ENCODE measurements at regions not wholly inside any gene's neighbourhood (a gene's known extent, or its start where the extent isn't known, plus 50 kb on each side); places are given as distances from the start of the nearest gene placed in this dataset.

GRCh38 chr4:86482306-86483172, 111.6 kb upstream of the PTPN13 start:
- peak; percentile 65 for ATAC-seq
- TF ChIP-seq GLIS3 (CRISPR knock-in tag; IDR thresholded peaks at IDR 0.05) (no peak), PPARA (CRISPR knock-in tag; IDR thresholded peaks at IDR 0.05; ENCODE audit: borderline replicate concordance) (no peak), TSHZ2 (CRISPR knock-in tag; IDR thresholded peaks at IDR 0.05) (no peak), BACH2 (CRISPR knock-in tag; IDR thresholded peaks at IDR 0.05; ENCODE audit: borderline replicate concordance) (no peak), ZFP3 (CRISPR knock-in tag; IDR thresholded peaks at IDR 0.05) (no peak), CREB5 (CRISPR knock-in tag; IDR thresholded peaks at IDR 0.05; ENCODE audit: low read depth) (no peak), SNAI2 (CRISPR knock-in tag; IDR thresholded peaks at IDR 0.05) (no peak), ZFP30 (CRISPR knock-in tag; IDR thresholded peaks at IDR 0.05) (no peak), ZNF70 (CRISPR knock-in tag; IDR thresholded peaks at IDR 0.05) (no peak), CSDC2 (CRISPR knock-in tag; IDR thresholded peaks at IDR 0.05) (no peak), TOX (CRISPR knock-in tag; IDR thresholded peaks at IDR 0.05; ENCODE audit: borderline replicate concordance) (no peak), ARNTL (CRISPR knock-in tag; IDR thresholded peaks at IDR 0.05; ENCODE audit: borderline replicate concordance, low read depth) (no peak), ZNF8 (CRISPR knock-in tag; IDR thresholded peaks at IDR 0.05) (no peak), ESRRG (CRISPR knock-in tag; IDR thresholded peaks at IDR 0.05) (no peak), OSR1 (CRISPR knock-in tag; IDR thresholded peaks at IDR 0.05) (no peak), ISL1 (CRISPR knock-in tag; IDR thresholded peaks at IDR 0.05) (no peak)

DNA sequence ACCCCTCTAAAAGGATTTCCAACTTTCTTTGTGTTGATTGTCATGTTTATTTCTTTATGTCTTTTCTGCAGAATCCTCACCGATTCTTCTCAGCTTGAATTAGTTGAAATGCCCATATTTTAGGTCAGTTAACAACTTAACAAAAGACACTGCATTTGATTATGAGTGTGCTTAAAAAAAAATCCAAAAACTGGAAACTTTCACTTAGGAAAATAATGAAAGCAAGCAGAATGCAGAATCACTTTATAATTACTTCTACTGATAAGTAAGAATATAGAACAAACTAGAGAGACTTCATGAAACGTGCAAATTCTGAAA, 111.0 kb upstream of the PTPN13 start:
- no peak for TF ChIP-seq BACH2 (CRISPR knock-in tag; IDR thresholded peaks at IDR 0.05; ENCODE audit: borderline replicate concordance)
- no peak for TF ChIP-seq CSRNP3 (CRISPR knock-in tag; IDR thresholded peaks at IDR 0.05)
- TF ChIP-seq TOX (CRISPR knock-in tag; IDR thresholded peaks at IDR 0.05; ENCODE audit: borderline replicate concordance) = no peak
- TF ChIP-seq ISL1 (CRISPR knock-in tag; IDR thresholded peaks at IDR 0.05) = no peak
- TF ChIP-seq SNAI2 (CRISPR knock-in tag; IDR thresholded peaks at IDR 0.05) = no peak
- no peak for TF ChIP-seq ARNTL (CRISPR knock-in tag; IDR thresholded peaks at IDR 0.05; ENCODE audit: borderline replicate concordance, low read depth)
- no peak for TF ChIP-seq GLIS3 (CRISPR knock-in tag; IDR thresholded peaks at IDR 0.05)
- TF ChIP-seq PPARA (CRISPR knock-in tag; IDR thresholded peaks at IDR 0.05; ENCODE audit: borderline replicate concordance) = no peak
- TF ChIP-seq, protein P1, sequence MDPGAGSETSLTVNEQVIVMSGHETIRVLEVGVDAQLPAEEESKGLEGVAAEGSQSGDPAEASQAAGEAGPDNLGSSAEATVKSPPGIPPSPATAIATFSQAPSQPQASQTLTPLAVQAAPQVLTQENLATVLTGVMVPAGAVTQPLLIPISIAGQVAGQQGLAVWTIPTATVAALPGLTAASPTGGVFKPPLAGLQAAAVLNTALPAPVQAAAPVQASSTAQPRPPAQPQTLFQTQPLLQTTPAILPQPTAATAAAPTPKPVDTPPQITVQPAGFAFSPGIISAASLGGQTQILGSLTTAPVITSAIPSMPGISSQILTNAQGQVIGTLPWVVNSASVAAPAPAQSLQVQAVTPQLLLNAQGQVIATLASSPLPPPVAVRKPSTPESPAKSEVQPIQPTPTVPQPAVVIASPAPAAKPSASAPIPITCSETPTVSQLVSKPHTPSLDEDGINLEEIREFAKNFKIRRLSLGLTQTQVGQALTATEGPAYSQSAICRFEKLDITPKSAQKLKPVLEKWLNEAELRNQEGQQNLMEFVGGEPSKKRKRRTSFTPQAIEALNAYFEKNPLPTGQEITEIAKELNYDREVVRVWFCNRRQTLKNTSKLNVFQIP (CRISPR knock-in tag; IDR thresholded peaks at IDR 0.05; ENCODE audit: borderline replicate concordance, low read depth) = no peak
- TF ChIP-seq TCF4 (CRISPR knock-in tag; IDR thresholded peaks at IDR 0.05; ENCODE audit: borderline replicate concordance) = no peak
- TF ChIP-seq ZFP30 (CRISPR knock-in tag; IDR thresholded peaks at IDR 0.05) = no peak
- no peak for TF ChIP-seq TSHZ2 (CRISPR knock-in tag; IDR thresholded peaks at IDR 0.05)
- TF ChIP-seq ZNF8 (CRISPR knock-in tag; IDR thresholded peaks at IDR 0.05) = no peak
- TF ChIP-seq ZFP3 (CRISPR knock-in tag; IDR thresholded peaks at IDR 0.05) = no peak
- no peak for TF ChIP-seq CSDC2 (CRISPR knock-in tag; IDR thresholded peaks at IDR 0.05)
- TF ChIP-seq ZNF565 (CRISPR knock-in tag; conservative IDR thresholded peaks at IDR 0.05; ENCODE audit: low read depth) = no peak
- TF ChIP-seq ESRRG (CRISPR knock-in tag; IDR thresholded peaks at IDR 0.05) = no peak
- no peak for TF ChIP-seq ZNF70 (CRISPR knock-in tag; IDR thresholded peaks at IDR 0.05)
- ATAC-seq = no peak
